Endothelial cell of umbilical vein (primary cell): ENCODE measurements at regions not wholly inside any gene's neighbourhood (a gene's known extent, or its start where the extent isn't known, plus 50 kb on each side); places are given as distances from the start of the nearest gene placed in this dataset.

Experiments used
- CTCF ChIP-seq, 2 donors: IDR thresholded peaks; 1 replicate in 1 of 2; 2 replicates in 1 of 2; pipeline ENCODE4 v1.5.1; 2011; ENCODE audit warnings: low read length in 2 of 2, mild to moderate bottlenecking in 2 of 2, moderate library complexity in 2 of 2, control low read depth in 1 of 2, inconsistent platforms in 1 of 2, low read depth in 1 of 2; ENCODE audit not compliant: insufficient read depth in 1 of 2; ENCODE audit errors: extremely low read depth in 1 of 2
- MYC ChIP-seq: IDR thresholded peaks from one replicate; pipeline ENCODE4 v1.6.1; 2011; ENCODE audit warnings: mild to moderate bottlenecking, low read depth, low read length

GRCh38 chr7:10104292-10104691 lies 869.4 kb upstream of the PHF14 start:
- TF ChIP-seq MYC (no peak), CTCF (IDR thresholded peaks at IDR 0.05; ENCODE audit: extremely low read depth in 1 of 2, insufficient read depth in 1 of 2, low read depth in 1 of 2, low read length in 2 of 2) (no peak)
